ENCODE measurements at regions not wholly inside any gene's neighbourhood (a gene's known extent, or its start where the extent isn't known, plus 50 kb on each side); places are given as distances from the start of the nearest gene placed in this dataset.

GRCh38 chr5:5040712-5041111 lies 99.4 kb upstream of the ADAMTS16 start:
- DNase-seq = no peak

DNA sequence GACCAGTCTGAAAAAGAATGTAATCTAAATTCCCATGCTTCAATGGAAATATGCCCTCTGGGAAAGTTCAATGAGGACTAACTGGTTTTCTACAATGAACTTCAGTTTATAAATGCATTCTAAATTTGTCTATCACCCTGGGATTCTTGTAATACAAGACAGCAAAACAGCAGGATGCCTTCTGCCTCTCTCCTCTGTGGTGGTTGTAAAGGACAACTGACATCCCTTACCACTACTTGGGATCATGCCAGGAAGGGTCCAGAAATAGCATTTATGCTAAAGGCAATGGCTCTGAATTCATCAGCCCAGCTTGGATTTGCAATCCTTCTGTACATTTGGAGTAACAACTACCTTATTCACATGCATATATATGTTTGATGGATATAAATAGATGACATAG lies 97.3 kb upstream of the ADAMTS16 start:
- DNase-seq = no peak

GRCh38 chr5:5043346-5043745 lies 96.8 kb upstream of the ADAMTS16 start:
- no peak for DNase-seq

- DNase-seq = no peak
Observed at GRCh38 chr5:5044247-5044840, 95.8 kb upstream of the ADAMTS16 start.

GRCh38 chr5:5046680-5047502 lies 93.2 kb upstream of the ADAMTS16 start:
- DNase-seq = no peak

DNA sequence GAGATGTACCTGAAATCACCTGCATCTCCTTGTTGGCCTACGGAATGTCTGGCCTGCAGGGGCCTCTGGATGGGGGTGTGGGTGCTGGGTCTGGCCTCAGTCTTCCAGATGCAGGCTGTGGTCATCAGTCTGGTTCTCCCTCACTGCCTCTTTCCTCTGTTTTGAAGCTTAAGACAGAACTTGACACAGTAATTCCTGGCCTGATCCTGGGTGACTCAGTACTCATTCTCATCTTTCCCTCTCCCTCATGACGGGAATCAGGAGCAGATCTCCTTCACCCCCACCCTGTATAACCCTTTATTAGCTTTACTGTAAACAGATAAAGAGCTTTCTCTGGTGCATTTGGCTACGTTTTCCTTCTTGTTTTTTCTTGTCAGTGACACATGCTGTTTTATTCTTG lies 89.3 kb upstream of the ADAMTS16 start:
- DNase-seq = no peak

DNA sequence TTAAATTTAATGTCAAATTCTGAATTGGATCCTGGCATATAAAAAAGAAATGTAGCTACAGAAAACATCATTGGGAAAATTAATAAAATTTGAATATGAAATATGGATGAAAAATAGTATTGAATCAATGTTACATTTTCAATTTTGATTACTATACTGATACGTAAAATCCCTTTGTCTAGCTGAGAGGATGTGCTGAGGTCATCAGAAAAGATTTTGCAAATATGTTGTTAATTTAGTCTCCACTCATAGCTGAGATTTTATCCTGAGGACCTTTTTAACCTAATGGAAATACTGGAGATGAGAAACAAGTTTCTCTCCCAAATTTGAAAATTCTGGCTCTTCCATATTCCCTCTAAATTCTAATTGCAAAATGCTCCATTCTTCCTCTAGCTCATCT lies 84.4 kb upstream of the ADAMTS16 start:
- no peak for DNase-seq

DNA sequence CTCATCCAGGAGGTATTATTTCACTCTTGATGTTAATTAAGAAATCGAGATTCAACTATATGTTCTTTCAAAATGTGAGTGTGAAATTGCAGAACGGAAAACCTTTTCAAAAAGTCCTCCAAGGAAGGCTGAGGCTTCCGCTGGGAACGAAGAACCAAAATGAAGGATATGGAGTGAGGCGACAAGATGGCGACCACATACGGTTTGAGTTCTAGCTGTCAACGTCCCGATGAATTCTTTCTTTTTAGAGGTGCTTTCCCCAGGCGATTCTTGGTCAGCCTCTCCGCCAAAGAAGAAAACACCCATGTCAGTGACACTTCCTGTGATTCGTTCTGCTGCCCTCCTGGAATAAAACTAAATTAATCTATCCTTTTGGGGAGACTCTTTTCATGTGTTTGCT lies 78.3 kb upstream of the ADAMTS16 start:
- DNase-seq = no peak

GRCh38 chr5:5062525-5063302 lies 77.4 kb upstream of the ADAMTS16 start:
- no peak for DNase-seq

DNA sequence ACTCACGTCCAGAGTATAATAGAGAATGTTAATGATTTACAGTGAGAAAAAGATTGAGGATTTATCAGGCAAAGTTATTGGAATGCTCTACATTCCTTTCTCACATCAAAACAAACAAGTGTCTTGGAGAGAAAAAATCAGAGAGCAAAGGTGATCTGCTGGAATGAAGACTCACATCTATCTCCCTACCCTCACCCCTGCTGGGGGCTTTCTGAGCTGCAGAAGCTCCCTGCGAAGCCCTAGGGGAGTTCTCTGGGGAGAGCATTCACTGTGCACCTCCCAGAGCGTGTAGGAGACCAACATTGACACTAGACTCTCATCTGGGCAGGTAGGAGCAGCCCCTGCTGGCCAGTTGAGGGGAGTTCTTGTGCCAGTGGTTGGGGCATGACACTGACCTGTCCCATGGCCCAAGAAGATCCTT lies 76.6 kb upstream of the ADAMTS16 start:
- DNase-seq = no peak

- no peak for DNase-seq
Observed at GRCh38 chr5:5065472-5065871, 74.7 kb upstream of the ADAMTS16 start.

- DNase-seq = no peak
Observed at GRCh38 chr5:5066276-5067186, 73.6 kb upstream of the ADAMTS16 start.

GRCh38 chr5:5069851-5070250 lies 70.3 kb upstream of the ADAMTS16 start:
- no peak for DNase-seq

DNA sequence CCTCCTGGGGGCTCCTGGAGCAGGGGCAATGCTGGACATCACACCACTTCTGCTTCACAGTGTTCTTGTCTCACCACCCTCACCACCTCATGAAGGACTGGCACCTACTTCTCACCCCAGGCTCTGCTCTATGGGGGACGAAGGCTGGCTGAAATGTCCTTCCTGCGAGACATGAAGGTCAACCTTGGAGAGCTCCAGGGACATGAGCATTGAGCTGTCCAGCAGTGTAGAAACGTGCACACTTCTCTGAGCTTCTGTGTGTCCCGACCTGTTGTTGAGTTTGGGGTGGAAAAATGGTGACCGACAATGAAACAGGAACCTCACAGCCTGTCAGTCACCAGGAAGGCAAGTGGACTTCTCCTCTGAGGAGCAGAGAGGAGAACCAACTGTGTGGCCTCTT lies 68.6 kb upstream of the ADAMTS16 start:
- no peak for DNase-seq

DNA sequence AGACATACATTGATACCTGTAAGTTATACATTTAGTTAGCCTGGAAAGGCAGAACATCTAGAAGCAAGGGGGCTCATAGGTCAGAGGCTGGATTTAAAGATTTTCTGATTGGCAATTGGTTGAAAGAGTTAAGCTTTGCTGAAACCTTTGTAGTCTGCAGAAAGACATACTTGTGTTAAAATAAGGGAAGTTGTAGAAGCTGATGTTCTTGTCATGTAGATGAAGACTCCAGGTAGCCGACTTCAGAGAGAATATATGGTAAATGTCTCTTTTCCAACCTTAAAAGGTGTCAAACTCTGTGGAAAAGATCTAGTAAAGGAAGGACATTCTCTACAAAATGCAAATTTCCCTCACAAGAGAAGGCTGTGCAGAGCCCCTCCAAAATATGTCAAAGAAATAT lies 62.9 kb upstream of the ADAMTS16 start:
- no peak for DNase-seq

- no peak for DNase-seq
Observed at GRCh38 chr5:5078009-5078897, 61.9 kb upstream of the ADAMTS16 start.

DNA sequence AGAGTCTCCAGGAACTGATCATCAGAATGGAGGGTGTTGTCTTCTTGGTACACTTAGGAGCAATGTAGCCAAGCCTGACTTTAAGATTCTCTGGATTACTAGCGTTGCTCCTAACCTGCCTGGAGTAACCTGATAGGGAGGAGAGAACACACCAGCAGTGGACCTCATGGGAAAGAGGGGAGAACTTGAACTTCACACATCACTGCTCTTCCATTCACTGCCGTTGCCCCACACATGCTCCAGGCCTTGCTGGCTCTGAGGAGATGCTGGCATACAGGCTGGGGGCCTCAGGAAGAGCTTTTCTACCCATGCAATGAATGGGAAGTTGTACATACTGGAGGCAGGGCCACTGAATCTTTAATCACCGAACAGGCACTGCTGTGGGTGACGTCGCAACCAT lies 60.3 kb upstream of the ADAMTS16 start:
- no peak for DNase-seq

DNA sequence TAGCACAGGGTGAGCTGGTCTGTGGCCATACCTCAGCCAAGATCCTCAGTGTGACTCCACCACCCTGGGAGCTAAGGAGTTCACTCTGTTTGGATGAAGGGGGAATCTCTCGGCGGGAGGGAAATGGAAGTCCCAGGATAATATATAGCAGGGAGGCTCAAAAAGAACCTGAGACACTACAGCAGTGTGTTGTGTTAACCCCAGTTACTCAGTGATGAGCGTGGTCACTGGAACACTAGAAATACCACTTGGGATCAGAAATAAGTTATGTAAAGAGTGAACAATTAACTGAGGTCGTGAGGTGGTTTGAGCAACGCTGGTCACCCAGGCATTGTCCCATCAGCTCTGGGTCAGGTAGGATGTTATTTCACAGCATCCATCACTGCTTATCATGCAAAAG lies 59.3 kb upstream of the ADAMTS16 start:
- no peak for DNase-seq

- DNase-seq = no peak
Observed at GRCh38 chr5:5085381-5085780, 54.7 kb upstream of the ADAMTS16 start.

DNA sequence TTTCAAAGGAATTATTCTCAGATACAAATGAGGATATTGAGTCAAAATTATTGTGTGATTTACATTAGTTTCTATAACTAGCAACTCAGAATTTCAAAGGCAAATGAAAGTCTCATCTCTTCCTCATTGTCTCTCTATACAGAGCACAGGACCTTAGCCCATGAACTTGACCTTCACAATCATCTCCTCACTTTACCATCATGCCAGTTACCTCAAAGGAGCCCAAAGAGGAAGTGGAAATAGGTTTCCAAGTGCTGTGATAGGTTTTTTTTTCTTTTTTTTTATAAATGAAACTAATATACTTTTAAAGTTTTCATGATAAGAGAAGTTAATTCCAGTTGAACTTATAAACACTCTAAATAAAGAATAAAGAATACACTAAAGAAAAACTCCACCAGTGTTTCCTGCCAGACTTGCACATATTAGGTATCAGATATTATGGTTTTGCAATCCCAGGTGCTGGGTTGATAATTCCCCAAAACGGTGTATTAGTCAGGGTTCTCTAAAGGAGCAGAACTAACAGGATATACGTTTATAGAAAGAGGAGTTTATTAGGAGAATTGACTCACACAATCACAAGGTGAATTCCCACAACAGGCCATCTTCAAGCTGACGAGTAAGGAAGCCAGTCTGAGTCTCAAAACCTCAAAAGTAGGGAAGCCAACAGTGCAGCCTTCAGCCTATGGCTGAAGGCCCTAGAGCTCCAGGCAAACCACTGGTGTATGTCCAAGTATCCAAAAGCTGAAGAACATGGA lies 50.1 kb upstream of the ADAMTS16 start:
- DNase-seq = no peak
